ENCODE measurements at regions not wholly inside any gene's neighbourhood (a gene's known extent, or its start where the extent isn't known, plus 50 kb on each side); places are given as distances from the start of the nearest gene placed in this dataset.

DNA sequence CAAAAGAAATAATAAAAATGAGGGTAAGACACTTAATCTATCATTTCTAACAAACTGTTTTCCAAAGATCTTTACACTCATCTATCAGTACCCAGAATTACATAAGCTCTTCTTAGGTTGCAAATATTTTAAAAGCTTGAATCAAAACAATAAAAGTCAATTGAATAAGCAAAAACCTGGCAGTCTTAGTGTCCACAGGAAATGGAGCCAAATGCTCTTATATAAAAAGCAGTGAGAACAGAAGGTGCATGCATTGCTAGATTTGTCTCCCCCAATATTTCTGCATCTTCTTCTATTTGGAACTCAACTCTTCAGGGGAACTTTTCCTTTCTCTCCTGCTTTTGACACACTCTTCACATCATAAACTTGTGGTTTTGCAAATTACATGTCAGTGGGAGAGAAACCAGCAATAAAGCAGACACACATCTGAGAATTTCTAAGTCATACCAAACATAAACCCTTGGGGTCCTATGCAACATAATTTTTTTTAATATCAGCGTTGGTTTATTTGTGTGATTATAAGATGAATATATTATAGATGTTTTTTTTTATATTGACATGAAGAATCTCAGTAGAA is 343.9 kb upstream of the ACVR2A start:
- Histone ChIP-seq H3K4me3 (replicated peaks; ENCODE audit: insufficient read depth, low read length) (no peak overlapping the region), H3K27me3 (ENCODE audit: insufficient read depth, poor library complexity, severe bottlenecking) (peaks cover 5% of the 10 kb centered on the region), H3K27ac (replicated peaks) (no peak overlapping the region)
- DNase-seq (ENCODE audit: low read depth in 1 of 2, low spot score in 1 of 2): no peak
- TF ChIP-seq, protein P1, sequence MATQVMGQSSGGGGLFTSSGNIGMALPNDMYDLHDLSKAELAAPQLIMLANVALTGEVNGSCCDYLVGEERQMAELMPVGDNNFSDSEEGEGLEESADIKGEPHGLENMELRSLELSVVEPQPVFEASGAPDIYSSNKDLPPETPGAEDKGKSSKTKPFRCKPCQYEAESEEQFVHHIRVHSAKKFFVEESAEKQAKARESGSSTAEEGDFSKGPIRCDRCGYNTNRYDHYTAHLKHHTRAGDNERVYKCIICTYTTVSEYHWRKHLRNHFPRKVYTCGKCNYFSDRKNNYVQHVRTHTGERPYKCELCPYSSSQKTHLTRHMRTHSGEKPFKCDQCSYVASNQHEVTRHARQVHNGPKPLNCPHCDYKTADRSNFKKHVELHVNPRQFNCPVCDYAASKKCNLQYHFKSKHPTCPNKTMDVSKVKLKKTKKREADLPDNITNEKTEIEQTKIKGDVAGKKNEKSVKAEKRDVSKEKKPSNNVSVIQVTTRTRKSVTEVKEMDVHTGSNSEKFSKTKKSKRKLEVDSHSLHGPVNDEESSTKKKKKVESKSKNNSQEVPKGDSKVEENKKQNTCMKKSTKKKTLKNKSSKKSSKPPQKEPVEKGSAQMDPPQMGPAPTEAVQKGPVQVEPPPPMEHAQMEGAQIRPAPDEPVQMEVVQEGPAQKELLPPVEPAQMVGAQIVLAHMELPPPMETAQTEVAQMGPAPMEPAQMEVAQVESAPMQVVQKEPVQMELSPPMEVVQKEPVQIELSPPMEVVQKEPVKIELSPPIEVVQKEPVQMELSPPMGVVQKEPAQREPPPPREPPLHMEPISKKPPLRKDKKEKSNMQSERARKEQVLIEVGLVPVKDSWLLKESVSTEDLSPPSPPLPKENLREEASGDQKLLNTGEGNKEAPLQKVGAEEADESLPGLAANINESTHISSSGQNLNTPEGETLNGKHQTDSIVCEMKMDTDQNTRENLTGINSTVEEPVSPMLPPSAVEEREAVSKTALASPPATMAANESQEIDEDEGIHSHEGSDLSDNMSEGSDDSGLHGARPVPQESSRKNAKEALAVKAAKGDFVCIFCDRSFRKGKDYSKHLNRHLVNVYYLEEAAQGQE (IDR thresholded peaks at IDR 0.05; ENCODE audit: insufficient replicate concordance, low read depth): no peak
- TF ChIP-seq SPI1 (IDR thresholded peaks at IDR 0.05; ENCODE audit: borderline replicate concordance, low read depth) (no peak), POLR2AphosphoS5 (IDR thresholded peaks at IDR 0.05; ENCODE audit: low read depth) (no peak), GABPA (IDR thresholded peaks at IDR 0.05; ENCODE audit: low read depth) (no peak)
- TF ChIP-seq, protein P2, sequence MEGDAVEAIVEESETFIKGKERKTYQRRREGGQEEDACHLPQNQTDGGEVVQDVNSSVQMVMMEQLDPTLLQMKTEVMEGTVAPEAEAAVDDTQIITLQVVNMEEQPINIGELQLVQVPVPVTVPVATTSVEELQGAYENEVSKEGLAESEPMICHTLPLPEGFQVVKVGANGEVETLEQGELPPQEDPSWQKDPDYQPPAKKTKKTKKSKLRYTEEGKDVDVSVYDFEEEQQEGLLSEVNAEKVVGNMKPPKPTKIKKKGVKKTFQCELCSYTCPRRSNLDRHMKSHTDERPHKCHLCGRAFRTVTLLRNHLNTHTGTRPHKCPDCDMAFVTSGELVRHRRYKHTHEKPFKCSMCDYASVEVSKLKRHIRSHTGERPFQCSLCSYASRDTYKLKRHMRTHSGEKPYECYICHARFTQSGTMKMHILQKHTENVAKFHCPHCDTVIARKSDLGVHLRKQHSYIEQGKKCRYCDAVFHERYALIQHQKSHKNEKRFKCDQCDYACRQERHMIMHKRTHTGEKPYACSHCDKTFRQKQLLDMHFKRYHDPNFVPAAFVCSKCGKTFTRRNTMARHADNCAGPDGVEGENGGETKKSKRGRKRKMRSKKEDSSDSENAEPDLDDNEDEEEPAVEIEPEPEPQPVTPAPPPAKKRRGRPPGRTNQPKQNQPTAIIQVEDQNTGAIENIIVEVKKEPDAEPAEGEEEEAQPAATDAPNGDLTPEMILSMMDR (IDR thresholded peaks at IDR 0.05; ENCODE audit: insufficient read depth, low read length): no peak

GRCh38 chr2:147500229-147500628 is 344.6 kb upstream of the ACVR2A start:
- Histone ChIP-seq H3K4me3 (replicated peaks; ENCODE audit: insufficient read depth, low read length) (no peak overlapping the region), H3K27me3 (ENCODE audit: insufficient read depth, poor library complexity, severe bottlenecking) (peaks cover 5% of the 10 kb centered on the region), H3K27ac (replicated peaks) (no peak overlapping the region)
- TF ChIP-seq GABPA (IDR thresholded peaks at IDR 0.05; ENCODE audit: low read depth): no peak
- TF ChIP-seq, protein P1 (IDR thresholded peaks at IDR 0.05; ENCODE audit: insufficient replicate concordance, low read depth): no peak
- no peak for TF ChIP-seq POLR2AphosphoS5 (IDR thresholded peaks at IDR 0.05; ENCODE audit: low read depth)
- TF ChIP-seq, protein P2 (IDR thresholded peaks at IDR 0.05; ENCODE audit: insufficient read depth, low read length): no peak
- no peak for TF ChIP-seq SPI1 (IDR thresholded peaks at IDR 0.05; ENCODE audit: borderline replicate concordance, low read depth)
- DNase-seq (ENCODE audit: low read depth in 1 of 2, low spot score in 1 of 2): no peak

GRCh38 chr2:147499785-147500184 is 345.0 kb upstream of the ACVR2A start:
- H3K4me3 ChIP-seq (replicated peaks; ENCODE audit: insufficient read depth, low read length): no peak overlapping the region
- no peak overlapping the region for H3K27ac ChIP-seq (replicated peaks)
- peaks cover 5% of the 10 kb centered on the region for H3K27me3 ChIP-seq (ENCODE audit: insufficient read depth, poor library complexity, severe bottlenecking)
- TF ChIP-seq, protein P2 (IDR thresholded peaks at IDR 0.05; ENCODE audit: insufficient read depth, low read length): no peak
- TF ChIP-seq, protein P1 (IDR thresholded peaks at IDR 0.05; ENCODE audit: insufficient replicate concordance, low read depth): no peak
- TF ChIP-seq SPI1 (IDR thresholded peaks at IDR 0.05; ENCODE audit: borderline replicate concordance, low read depth): no peak
- TF ChIP-seq POLR2AphosphoS5 (IDR thresholded peaks at IDR 0.05; ENCODE audit: low read depth): no peak
- TF ChIP-seq GABPA (IDR thresholded peaks at IDR 0.05; ENCODE audit: low read depth): no peak
- DNase-seq (ENCODE audit: low read depth in 1 of 2, low spot score in 1 of 2): no peak

Data from HL-60 (cell line).